HepG2 (cell line): ENCODE measurements at regions not wholly inside any gene's neighbourhood (a gene's known extent, or its start where the extent isn't known, plus 50 kb on each side); places are given as distances from the start of the nearest gene placed in this dataset.
A peak's percentile ranks its signal among the peaks of the same experiment; 100 is the strongest.

Experiments used
- ATAC-seq: fragments of 200-7000 bp; cut with Tn5 transposase; 3 replicates; pipeline ENCODE4 v1.9.1; 2020; ENCODE audit warnings: mild to moderate bottlenecking, moderate library complexity
- BruUV-seq: library from RNA; stranded (reverse); fragments of 400-500 nt; replicated peaks from 2 replicates; lab custom pipeline; 2021; lab: Mats Ljungman, UMichigan
- CTCF ChIA-PET: fragments of 300-600 bp; formaldehyde crosslinking; extraction: SDS; loops from one replicate; lab custom pipeline; 2021; ENCODE audit warnings: low total read pairs, inconsistent platforms, low intra/inter-chr PET ratio; lab: Yijun Ruan, JAX
- POLR2A ChIA-PET: fragments of 350-600 bp; sonication (Branson Sonifier 250); formaldehyde crosslinking; loops from one replicate; lab custom pipeline; 2020; ENCODE audit warnings: antibody characterized with exemption, inconsistent platforms; lab: Yijun Ruan, JAX
- DNase-seq: peaks from one replicate; pipeline ENCODE4 v3.0.0-alpha.2; 2015; ENCODE audit warnings: low spot score
- FAIRE-seq: peaks from 3 replicates; lab custom pipeline; 2011; peaks lifted over from hg19 to GRCh38; lab: Jason Lieb, UNC
- H2AFZ ChIP-seq: one replicate; pipeline ENCODE4 v1.6.1; 2011; ENCODE audit warnings: low read length, inconsistent platforms
- H3K27ac ChIP-seq: fragments of 300-600 bp; 3 replicates; pipeline ENCODE4 v1.8.0; 2011; ENCODE audit warnings: mixed run types, mild to moderate bottlenecking, mixed read lengths, low read length, inconsistent platforms; ENCODE audit not compliant: insufficient read depth; ENCODE audit errors: extremely low read length
- H3K27me3 ChIP-seq, 2 experiments: fragments of 200-600 bp in 1 of 2; 2 replicates in 1 of 2; 3 replicates in 1 of 2; pipeline versions ENCODE4 v1.6.0 to v1.8.0; 2011; ENCODE audit warnings: low read length in 2 of 2, mild to moderate bottlenecking in 2 of 2, moderate library complexity in 2 of 2, inconsistent platforms in 1 of 2; ENCODE audit not compliant: insufficient read depth in 2 of 2, control insufficient read depth in 1 of 2
- H3K36me3 ChIP-seq, 2 experiments: fragments of 200-600 bp in 1 of 2; replicated peaks in 1 of 2; 2 replicates in 1 of 2; 3 replicates in 1 of 2; pipeline versions ENCODE4 v1.5.1 to v1.8.0; 2011; ENCODE audit warnings: low read length in 2 of 2, inconsistent platforms in 1 of 2; ENCODE audit not compliant: insufficient read depth in 2 of 2, control insufficient read depth in 1 of 2
- H3K4me1 ChIP-seq: 2 replicates; pipeline ENCODE4 v1.5.1; 2012; ENCODE audit warnings: low read length, inconsistent platforms; ENCODE audit not compliant: insufficient read depth
- H3K4me2 ChIP-seq: 2 replicates; pipeline ENCODE4 v1.6.0; 2011; ENCODE audit warnings: low read depth, low read length, inconsistent platforms
- H3K4me3 ChIP-seq, 3 experiments: fragments of 200-600 bp in 1 of 3; sonication (generic), shearing (Covaris generic) in 1 of 3; replicated peaks in 1 of 3; 2 replicates each; pipeline ENCODE4 v1.5.1; 2011 to 2016; ENCODE audit warnings: low read length in 3 of 3, inconsistent platforms in 2 of 3, low read depth in 2 of 3, mild to moderate bottlenecking in 2 of 3, control low read depth in 1 of 3, mixed read lengths in 1 of 3; ENCODE audit not compliant: insufficient read depth in 1 of 3
- H3K79me2 ChIP-seq: one replicate; pipeline ENCODE4 v1.6.1; 2011; ENCODE audit warnings: low read length, inconsistent platforms; ENCODE audit not compliant: insufficient read depth
- H3K9ac ChIP-seq: 2 replicates; pipeline ENCODE4 v1.6.0; 2011; ENCODE audit warnings: mild to moderate bottlenecking, low read depth, low read length, inconsistent platforms; ENCODE audit not compliant: insufficient read depth
- H3K9me3 ChIP-seq: 2 replicates; pipeline ENCODE4 v1.5.1; 2012; ENCODE audit warnings: mild to moderate bottlenecking, low read length
- H4K20me1 ChIP-seq: 2 replicates; pipeline ENCODE4 v1.6.0; 2011; ENCODE audit warnings: inconsistent platforms, mild to moderate bottlenecking, low read length, moderate library complexity; ENCODE audit not compliant: insufficient read depth
- CEBPB ChIP-seq: IDR thresholded peaks from 2 replicates; pipeline ENCODE4 v1.6.1; 2011; ENCODE audit warnings: low read depth, low read length, improper control_type of control experiment, borderline replicate concordance
- CEBPG ChIP-seq: IDR thresholded peaks from 2 replicates; pipeline ENCODE4 v1.6.1; 2016
- DDIT3 ChIP-seq: sonication (generic); formaldehyde crosslinking; IDR thresholded peaks from 2 replicates; pipeline ENCODE4 v1.4.0; 2020; ENCODE audit warnings: mild to moderate bottlenecking, missing genetic modification reagents
- HNF4G ChIP-seq, 2 experiments: sonication (generic) in 1 of 2; formaldehyde crosslinking in 1 of 2; IDR thresholded peaks; 2 replicates each; pipeline versions ENCODE4 v1.4.0 to v1.6.1; 2011 to 2020; ENCODE audit warnings: borderline replicate concordance in 2 of 2, low read depth in 2 of 2, mild to moderate bottlenecking in 2 of 2, low read length in 1 of 2, missing genetic modification reagents in 1 of 2, moderate library complexity in 1 of 2
- MATR3 ChIP-seq: sonication (generic); formaldehyde crosslinking; IDR thresholded peaks from 2 replicates; pipeline ENCODE4 v1.4.0; 2020; ENCODE audit warnings: missing genetic modification reagents
- MIER3 ChIP-seq: IDR thresholded peaks from 2 replicates; pipeline ENCODE4 v1.6.1; 2016; ENCODE audit warnings: missing compliant biosample characterization, borderline replicate concordance
- RXRB ChIP-seq: IDR thresholded peaks from 2 replicates; pipeline ENCODE4 v1.6.1; 2016; ENCODE audit warnings: borderline replicate concordance, missing genetic modification reagents, missing compliant biosample characterization
- SNAPC2 ChIP-seq: sonication (generic); formaldehyde crosslinking; IDR thresholded peaks from 2 replicates; pipeline ENCODE4 v1.8.1; 2022; ENCODE audit warnings: mild to moderate bottlenecking, missing genetic modification reagents
- TCF7 ChIP-seq: sonication (generic); IDR thresholded peaks from 2 replicates; pipeline ENCODE4 v1.6.1; 2016; ENCODE audit warnings: antibody characterized with exemption, low read depth
- THRA ChIP-seq: sonication (generic); formaldehyde crosslinking; IDR thresholded peaks from 2 replicates; pipeline ENCODE4 v1.4.0; 2020; ENCODE audit warnings: missing genetic modification reagents, borderline replicate concordance
- ZBTB34 ChIP-seq: sonication (generic); formaldehyde crosslinking; IDR thresholded peaks from 2 replicates; pipeline ENCODE4 v1.8.0; 2022; ENCODE audit warnings: mild to moderate bottlenecking, missing genetic modification reagents
- ZNF326 ChIP-seq: sonication (generic); formaldehyde crosslinking; IDR thresholded peaks from 2 replicates; pipeline ENCODE4 v1.4.0; 2020; ENCODE audit warnings: missing genetic modification reagents, borderline replicate concordance
- ZNF646 ChIP-seq: sonication (generic); formaldehyde crosslinking; IDR thresholded peaks from 2 replicates; pipeline ENCODE4 v1.9.0; 2021; ENCODE audit warnings: mild to moderate bottlenecking, missing genetic modification reagents
- ZSCAN31 ChIP-seq: sonication (generic); formaldehyde crosslinking; IDR thresholded peaks from 2 replicates; pipeline ENCODE4 v1.5.0; 2020; ENCODE audit warnings: low read depth, mild to moderate bottlenecking, missing genetic modification reagents
- WGBS: methylation state at CpG from one replicate; pipeline ENCODE4 v1.1.6; 2017; ENCODE audit warnings: low lambda C conversion rate; 5-methylcytosine and 5-hydroxymethylcytosine counted together
- in situ Hi-C: cut with HindIII; loops from 2 replicates; pipeline ENCODE4 v1.10.0; 2017; ENCODE audit warnings: low pct_unique_long_range_greater_than_20kb; ENCODE audit not compliant: extremely low pct_ligation_motif_present
- intact Hi-C: fragments of 100-400 bp; cut with micrococcal nuclease; formaldehyde crosslinking; loops from one replicate; pipeline ENCODE4 v1.10.0; 2022; ENCODE audit not compliant: unreplicated experiment

- H4K20me1 ChIP-seq = no peaks in the 10 kb centered on the region
- peaks cover 37% of the 10 kb centered on the region for H3K4me1 ChIP-seq
- no peak overlapping the region; a peak in 1 of 6 replicates for H3K4me3 ChIP-seq
- POLR2A ChIA-PET = no interaction called here
- peak; percentile 53; the same call in 2 of the 3 replicates for ATAC-seq
- no peak for FAIRE-seq
- no peaks in the 10 kb centered on the region for H3K79me2 ChIP-seq
- no peak for DNase-seq
- intact Hi-C loops (no loop called here), in situ Hi-C loops (no loop called here)
- no peaks in the 10 kb centered on the region for H3K36me3 ChIP-seq
- no peak overlapping the region for H3K9ac ChIP-seq
- H3K27me3 ChIP-seq = peaks cover 0 to 3% of the 10 kb centered on the region in 2 experiments; a peak in 1 of 5 replicates
- CTCF ChIA-PET = no interaction called here
- H2AFZ ChIP-seq = no peak overlapping the region
- BruUV-seq = no TSS peak
- H3K4me2 ChIP-seq = peak overlapping the region; percentile 42; the same call in 1 of the 2 replicates
- H3K27ac ChIP-seq = no peak overlapping the region
- WGBS = 0% methylated on average over 1 of the region's 9 CpGs
- H3K9me3 ChIP-seq = no peaks in the 10 kb centered on the region
- TF ChIP-seq MIER3 (CRISPR knock-in tag) (no peak), ZNF326 (CRISPR knock-in tag) (no peak), THRA (CRISPR knock-in tag) (peak; percentile 82; the same call in 1 of the 2 replicates), DDIT3 (no peak), HNF4G (IDR thresholded peaks at IDR 0.05; ENCODE audit: borderline replicate concordance, low read depth, low read length) (0 out of 2 replicates have a peak, but pooled peaks have one; percentile 8), HNF4G (CRISPR knock-in tag; IDR thresholded peaks at IDR 0.05; ENCODE audit: borderline replicate concordance, low read depth) (no peak), CEBPB (peak; percentile 63; the same call in 1 of the 2 replicates), RXRB (0 out of 2 replicates have a peak, but pooled peaks have one; percentile 37), CEBPG (0 out of 2 replicates have a peak, but pooled peaks have one; percentile 26), MATR3 (CRISPR knock-in tag) (no peak), SNAPC2 (CRISPR knock-in tag) (no peak), ZNF646 (CRISPR knock-in tag) (no peak), ZSCAN31 (CRISPR knock-in tag) (no peak), ZBTB34 (CRISPR knock-in tag) (no peak), TCF7 (no peak)
Observed at GRCh38 chrX:9354918-9355317, 109.9 kb upstream of the TBL1X start.
